GM19438 (cell line): ENCODE measurements at regions not wholly inside any gene's neighbourhood (a gene's known extent, or its start where the extent isn't known, plus 50 kb on each side); places are given as distances from the start of the nearest gene placed in this dataset.
"Not testable (repeated sequence)": the region's sequence is repeated elsewhere in the genome, so short reads cannot be mapped to it uniquely, and the experiment has no call there.

ENCODE experiments used
- ATAC-seq: cut with Tn5 transposase; IDR thresholded peaks from one replicate; pipeline ENCODE4 v1.9.1; 2021; ENCODE audit warnings: low read depth; ENCODE audit not compliant: unreplicated experiment

DNA sequence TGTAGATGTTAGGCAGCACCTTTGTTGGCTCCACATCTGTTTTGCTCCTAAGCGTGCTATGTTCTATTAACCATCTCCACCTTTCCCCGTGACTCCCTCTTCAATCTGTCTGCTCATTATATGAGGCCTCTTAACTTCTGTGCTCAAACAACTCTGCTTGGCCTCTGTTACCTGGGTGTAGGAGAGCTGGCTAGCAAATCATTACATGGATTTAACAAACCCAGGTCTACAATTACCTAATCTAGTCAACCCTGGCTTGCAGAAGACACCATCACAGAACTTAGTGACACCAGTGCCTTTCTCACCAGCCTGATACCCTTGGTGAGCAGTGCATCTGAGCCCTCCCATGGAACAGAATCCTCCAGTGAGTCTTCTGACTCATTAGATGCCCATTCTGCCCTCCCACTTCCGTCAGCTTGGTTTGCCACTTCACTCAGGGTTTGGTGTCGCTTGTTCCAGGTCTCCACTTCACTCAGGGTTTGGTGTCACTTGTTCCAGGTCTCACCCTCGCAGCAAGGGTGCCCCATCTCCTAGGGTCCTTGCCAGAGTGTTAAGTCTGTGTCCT lies 92.0 kb upstream of the KIF26B start:
- ATAC-seq = no peak

DNA sequence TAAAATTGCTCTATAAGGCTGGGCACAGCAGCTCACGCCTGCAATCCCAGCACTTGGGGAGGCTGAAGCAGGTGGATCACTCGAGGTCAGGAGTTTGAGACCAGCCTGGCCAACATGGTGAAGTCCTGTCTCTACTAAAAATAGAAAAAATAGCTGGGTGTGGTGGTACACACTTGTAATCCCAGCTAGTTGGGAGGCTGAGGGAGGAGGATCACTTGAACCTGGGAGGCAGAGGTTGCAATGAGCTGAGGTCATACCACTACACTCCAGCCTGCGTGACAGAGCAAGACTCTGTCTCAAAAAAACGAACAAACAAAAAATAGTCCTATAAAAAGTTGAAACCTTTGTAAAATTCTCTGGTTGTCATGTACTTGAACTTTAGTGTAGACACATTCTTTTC lies 93.0 kb upstream of the KIF26B start:
- not testable (repeated sequence) for ATAC-seq

GRCh38 chr1:245060684-245061374 lies 94.0 kb upstream of the KIF26B start:
- no peak for ATAC-seq

GRCh38 chr1:245059806-245060424 lies 94.9 kb upstream of the KIF26B start:
- ATAC-seq = no peak

GRCh38 chr1:245058882-245059281 lies 95.9 kb upstream of the KIF26B start:
- no peak for ATAC-seq

GRCh38 chr1:245058436-245058835 lies 96.3 kb upstream of the KIF26B start:
- ATAC-seq = no peak

GRCh38 chr1:245056913-245057312 lies 97.9 kb upstream of the KIF26B start:
- ATAC-seq = no peak

DNA sequence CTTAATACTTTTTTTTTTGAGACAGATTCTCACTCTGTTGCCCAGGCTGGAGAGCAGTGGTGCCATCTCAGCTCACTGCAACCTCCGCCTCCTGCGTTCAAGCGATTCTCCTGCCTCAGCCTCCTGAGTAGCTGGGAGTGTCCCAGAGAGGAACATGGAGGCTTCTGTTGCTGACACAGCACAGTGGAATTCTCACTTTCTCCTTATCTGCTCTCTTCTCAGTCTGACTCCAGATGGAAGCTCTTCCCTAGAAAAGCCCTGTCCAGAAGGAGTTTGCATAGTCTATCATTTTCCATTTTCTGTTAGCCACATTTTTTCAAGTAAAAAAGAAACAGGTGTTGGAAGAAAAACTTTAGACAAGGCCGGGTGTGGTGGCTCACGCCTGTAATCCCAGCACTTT lies 98.5 kb upstream of the KIF26B start:
- not testable (repeated sequence) for ATAC-seq

- no peak for ATAC-seq
Measured at GRCh38 chr1:245055752-245056151, 99.0 kb upstream of the KIF26B start.

DNA sequence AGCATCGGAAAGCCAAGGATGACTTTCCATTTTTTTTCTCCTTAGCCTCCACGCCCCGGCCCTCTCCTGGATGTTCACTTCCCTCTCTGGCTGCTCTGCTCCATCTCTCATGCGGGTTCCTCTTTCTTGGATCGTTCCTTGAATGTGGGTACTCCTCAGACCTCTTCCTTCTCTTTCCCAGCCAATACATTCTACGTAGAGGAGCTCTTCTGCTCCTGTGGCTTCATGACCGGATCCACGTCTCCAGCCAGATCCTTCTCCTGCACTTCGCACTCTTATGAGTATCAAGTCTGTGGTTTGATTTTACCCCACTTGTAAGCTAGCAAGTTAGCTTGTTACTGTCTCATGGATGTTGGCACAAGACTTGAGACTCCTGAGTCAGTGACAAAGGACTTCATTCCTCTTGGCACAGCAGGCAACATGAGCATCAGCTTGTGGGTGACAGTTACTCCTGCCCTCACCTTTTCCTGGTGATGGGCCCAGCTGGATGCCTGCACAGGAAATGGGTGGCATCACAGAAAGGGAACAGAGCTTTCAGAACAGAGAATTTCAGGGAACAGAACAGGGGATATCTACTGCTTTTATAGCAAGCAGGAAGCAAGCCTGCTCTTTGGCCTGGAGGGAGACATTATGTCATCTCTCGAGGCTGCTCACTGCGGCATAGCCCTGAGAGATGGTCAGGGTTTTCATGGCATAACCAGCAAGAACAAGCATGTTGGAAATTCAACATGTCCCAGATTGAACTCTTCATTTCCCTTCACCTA lies 100.1 kb upstream of the KIF26B start:
- no peak for ATAC-seq

DNA sequence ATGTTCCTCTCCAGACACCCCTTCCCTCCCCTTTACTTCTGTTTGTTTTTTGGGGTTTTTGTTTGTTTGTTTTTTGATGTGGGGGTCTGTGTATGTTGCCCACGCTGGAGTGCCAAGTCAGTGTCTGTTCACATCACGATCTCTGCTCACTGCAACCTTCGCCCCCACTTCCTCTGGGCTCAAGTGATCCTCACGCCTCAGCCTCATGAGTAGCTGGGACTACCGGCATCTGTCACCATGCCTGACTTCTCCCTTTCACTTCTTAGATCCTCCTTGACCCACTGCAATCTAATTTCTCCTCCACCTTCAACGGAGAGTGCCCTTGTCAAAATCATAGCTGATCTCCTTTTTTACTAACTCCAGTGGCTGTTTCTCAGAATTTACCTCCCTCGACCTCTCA lies 100.7 kb upstream of the KIF26B start:
- ATAC-seq = no peak

DNA sequence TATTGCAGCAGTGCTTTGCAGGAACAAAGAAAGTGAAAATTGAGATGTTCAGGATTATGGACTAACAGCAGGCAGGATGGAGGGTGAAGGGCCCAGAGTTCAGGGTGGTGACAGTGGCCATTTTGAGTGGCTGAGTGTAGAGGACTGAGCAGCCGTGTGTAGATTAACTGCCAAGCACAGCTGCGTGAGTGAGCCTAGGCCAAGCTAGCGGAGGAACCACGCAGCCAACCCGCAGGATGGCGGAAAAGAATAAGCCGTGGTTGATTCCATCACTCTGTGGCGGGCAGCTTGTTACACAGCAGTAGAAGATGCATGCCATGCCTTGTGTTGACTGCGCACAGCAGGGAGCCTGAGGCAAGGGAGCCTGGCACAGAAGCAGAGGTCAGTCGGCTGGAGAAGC lies 102.5 kb upstream of the KIF26B start:
- no peak for ATAC-seq

DNA sequence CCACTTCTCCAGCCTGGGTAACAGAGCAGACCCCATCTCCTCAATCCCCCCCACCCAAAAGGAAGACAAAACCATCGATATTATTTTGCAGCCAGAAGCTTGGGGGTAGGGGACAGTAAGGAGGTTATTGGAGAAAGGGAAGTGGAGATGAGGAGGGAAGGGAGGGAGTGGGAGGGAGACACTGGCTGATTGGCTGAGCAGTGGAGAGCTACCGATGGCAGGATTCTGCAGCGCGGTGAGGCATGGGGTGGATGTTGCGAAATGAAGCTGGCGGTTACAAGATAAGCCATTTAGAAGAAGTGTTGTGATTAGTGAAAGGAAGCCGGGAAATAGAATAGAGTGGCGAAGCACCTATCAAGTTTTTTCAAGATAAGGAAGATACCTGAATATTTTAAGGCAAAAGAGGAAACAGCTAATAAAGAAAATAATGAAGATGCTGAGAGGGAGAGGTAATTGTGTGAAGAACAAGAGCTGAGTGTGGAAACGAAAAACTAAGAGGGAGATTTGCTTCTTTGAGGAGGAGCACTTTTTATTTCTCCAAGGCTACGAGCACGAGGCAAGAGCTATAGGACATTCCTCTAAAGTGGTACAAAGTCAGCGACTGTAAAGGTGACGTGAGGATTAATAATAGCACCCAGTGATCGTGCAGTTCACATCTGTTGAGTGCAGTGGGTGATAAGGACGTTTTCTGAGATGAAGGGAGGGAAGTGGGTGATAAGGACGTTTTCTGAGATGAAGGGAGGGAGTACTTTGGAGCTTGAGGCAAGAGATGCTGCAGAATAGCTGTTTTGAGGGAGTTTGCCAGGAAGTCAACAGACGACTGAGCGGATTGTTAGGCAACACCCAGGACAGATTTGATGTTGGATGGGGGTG lies 103.2 kb upstream of the KIF26B start:
- ATAC-seq = no peak

DNA sequence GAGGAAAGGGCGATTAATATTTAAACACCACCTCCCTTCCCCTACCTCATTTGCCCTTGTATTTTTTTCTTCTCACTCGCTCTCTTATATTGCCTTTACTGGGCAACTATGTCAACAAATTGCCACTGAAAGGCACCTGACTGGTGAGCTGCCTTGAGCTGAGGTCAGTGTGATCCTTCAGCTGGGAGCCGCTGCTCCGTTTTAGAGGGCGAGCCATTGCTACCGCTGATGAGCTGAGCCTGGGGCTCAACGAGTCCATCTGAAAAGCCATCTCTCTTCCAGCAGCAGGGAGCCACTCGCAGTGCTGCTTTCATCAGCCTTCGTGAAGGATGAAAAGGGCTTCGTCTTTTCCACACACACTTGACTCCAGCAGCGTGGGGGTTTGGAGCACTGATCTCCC lies 108.0 kb upstream of the KIF26B start:
- ATAC-seq = no peak

DNA sequence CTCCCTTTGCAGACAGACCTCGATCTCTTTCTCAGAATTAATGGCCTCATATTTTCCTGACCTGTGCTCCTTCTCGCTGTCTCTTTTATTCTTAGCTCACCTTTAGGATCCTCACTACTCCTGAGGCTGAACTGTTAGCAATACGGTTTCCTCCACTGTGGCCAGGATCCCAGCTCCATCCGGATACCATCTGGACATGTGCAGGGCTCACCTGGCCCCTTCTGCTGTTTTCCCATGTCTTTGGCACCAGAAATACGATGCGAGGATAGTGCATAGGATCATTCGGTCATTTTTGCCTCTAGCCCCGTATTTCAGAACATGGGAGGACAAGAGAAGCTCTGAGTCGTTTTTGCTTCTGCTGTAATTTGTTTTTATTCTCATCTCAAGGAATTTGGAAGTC lies 108.5 kb upstream of the KIF26B start:
- ATAC-seq = no peak

DNA sequence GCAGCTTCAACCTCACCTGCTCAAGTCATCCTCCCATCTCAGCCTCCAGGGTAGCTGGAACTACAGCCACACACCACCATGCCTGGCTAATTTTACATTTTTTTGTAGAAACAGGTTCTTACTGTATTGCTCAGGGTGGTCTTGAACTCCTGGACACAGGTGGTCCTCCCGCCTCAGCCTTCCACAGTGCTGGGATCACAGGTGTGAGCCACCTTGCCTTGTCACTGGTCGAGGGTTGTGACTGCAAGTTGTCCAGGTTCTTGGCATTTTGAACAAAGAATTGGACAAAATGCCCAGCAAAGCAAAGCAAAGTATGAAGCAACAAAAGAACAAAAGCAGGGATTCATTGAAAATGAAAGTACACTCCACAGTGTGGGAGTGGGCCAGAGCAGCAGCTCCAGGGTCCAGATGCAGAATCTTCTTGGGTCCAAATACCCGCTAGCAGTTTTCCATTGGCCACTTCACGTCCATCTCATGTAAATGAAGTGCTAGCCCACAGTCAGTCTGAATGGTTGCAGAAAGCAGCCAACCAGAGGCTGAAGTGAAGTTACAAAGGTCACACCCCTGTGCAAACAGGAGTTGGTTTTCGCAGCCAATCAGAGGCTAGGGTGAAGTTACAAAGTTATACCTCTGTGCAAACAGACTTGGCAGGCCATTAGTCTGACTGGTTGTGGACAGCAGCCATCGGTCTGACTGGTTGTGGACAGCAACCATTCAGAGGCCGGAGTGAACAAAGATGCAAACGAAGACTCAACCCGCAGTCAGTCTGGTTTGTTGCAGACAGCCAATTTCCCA lies 109.5 kb upstream of the KIF26B start:
- no peak for ATAC-seq

GRCh38 chr1:245043611-245043940 lies 111.2 kb upstream of the KIF26B start:
- no peak for ATAC-seq

GRCh38 chr1:245041058-245041698 lies 113.6 kb upstream of the KIF26B start:
- no peak for ATAC-seq

DNA sequence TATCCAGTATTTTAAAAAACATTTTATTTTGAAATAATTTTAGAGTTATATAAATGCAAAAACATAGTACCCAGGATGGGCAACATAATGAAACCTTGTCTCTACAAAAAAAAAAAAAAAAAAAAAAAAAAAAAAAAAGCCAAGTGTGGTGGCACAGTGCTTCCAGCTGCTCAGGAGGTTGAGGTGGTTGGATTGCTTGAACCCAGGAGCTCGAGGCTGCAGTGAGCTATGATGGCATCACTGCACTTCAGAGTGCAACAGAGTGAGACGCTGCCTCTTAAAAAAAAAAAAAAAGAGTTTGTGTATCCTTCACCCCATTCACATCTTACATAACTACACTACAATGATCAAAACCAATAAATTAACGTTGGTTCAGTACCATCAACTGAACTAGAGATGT lies 115.6 kb upstream of the KIF26B start:
- ATAC-seq = no peak
